Activated CD4-positive, alpha-beta T cell treated with anti-CD3 and anti-CD28 coated beads for 36 hours (primary cell): ENCODE measurements at regions not wholly inside any gene's neighbourhood (a gene's known extent, or its start where the extent isn't known, plus 50 kb on each side); places are given as distances from the start of the nearest gene placed in this dataset.
A peak's percentile ranks its signal among the peaks of the same experiment; 100 is the strongest.

Experiments
- ATAC-seq: fragments of 200-7000 bp; cut with Tn5 transposase; one replicate; pipeline ENCODE4 v1.10.0; 2021; ENCODE audit warnings: mild to moderate bottlenecking, moderate library complexity
- CTCF ChIA-PET: fragments of 350-600 bp; sonication (Branson Sonifier 250); formaldehyde crosslinking; loops from one replicate; lab custom pipeline; 2021; ENCODE audit warnings: antibody characterized with exemption; lab: Charles Lee
- POLR2A ChIA-PET: fragments of 350-600 bp; sonication (Branson Sonifier 250); formaldehyde crosslinking; loops from one replicate; lab custom pipeline; 2021; ENCODE audit warnings: antibody characterized with exemption, inconsistent platforms; lab: Charles Lee
- DNase-seq: peaks from one replicate; pipeline ENCODE4 v3.0.0-alpha.2; 2020
- H3K27ac Mint-ChIP-seq: one replicate; pipeline ENCODE4 v1.8.0; 2021; ENCODE audit warnings: mixed read lengths
- H3K27me3 Mint-ChIP-seq: one replicate; pipeline ENCODE4 v1.8.0; 2021; ENCODE audit warnings: mixed read lengths
- H3K36me3 Mint-ChIP-seq: one replicate; pipeline ENCODE4 v1.8.0; 2021; ENCODE audit warnings: low read depth, mixed read lengths
- H3K4me1 Mint-ChIP-seq: one replicate; pipeline ENCODE4 v1.8.0; 2021; ENCODE audit warnings: mixed read lengths
- H3K4me3 Mint-ChIP-seq: one replicate; pipeline ENCODE4 v1.8.0; 2021; ENCODE audit warnings: mild to moderate bottlenecking, moderate library complexity, mixed read lengths
- H3K9me3 Mint-ChIP-seq: one replicate; pipeline ENCODE4 v1.8.0; 2021; ENCODE audit warnings: low read depth, mixed read lengths
- intact Hi-C, 2 experiments: fragments of 100-400 bp; cut with DNase I in 1 of 2; cut with micrococcal nuclease in 1 of 2; formaldehyde crosslinking; loops; one replicate each; pipeline versions ENCODE4 v1.14.2 to v1.15.1; 2022 to 2024; cut with DNase I, micrococcal nuclease

DNA sequence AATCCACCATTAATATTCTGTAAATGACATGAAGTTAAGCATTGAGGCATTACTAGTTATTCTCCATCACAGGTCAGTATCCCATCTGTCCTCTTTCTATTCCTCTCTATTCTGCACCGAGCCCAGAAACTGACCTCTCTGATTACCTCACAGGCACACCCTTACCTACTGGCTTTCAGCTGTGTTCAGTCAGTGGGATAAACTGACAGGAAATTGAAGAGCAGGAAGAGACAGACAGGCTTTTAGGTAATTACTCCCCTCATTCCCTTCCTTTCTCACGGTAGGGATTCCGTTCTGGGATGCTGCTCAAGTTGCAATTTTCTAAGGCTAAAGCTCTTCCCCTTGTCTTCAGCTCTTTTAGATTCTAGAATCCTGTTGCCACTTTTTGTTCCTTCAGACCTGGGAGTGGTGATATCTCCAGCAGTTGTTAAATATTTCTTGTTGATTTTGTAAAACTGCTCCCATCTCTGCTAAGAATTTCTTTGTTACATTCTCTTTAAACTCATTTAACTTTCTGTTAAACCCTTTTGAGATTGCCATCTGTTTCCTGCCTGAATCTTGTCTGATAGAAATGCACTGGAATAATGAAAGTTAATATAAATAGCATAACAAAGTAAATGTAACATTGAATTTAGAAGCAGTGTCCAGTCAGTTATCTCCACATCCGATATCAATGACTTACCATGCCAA, 1063.4 kb downstream of the PLA2G4A start:
- no peak overlapping the region for H3K4me3 Mint-ChIP-seq
- no peaks in the 10 kb centered on the region for H3K27me3 Mint-ChIP-seq
- ChIA-PET POLR2A (no interaction called here), CTCF (no interaction called here)
- no peaks in the 10 kb centered on the region for H3K4me1 Mint-ChIP-seq
- H3K36me3 Mint-ChIP-seq: no peaks in the 10 kb centered on the region
- ATAC-seq (no peak), DNase-seq (no peak)
- no peak overlapping the region for H3K27ac Mint-ChIP-seq
- H3K9me3 Mint-ChIP-seq: peaks cover 9% of the 10 kb centered on the region
- intact Hi-C loops: no loop called here

- intact Hi-C loops: no loop called here
- Mint-ChIP-seq H3K9me3 (peaks cover 9% of the 10 kb centered on the region), H3K4me1 (no peaks in the 10 kb centered on the region), H3K36me3 (no peaks in the 10 kb centered on the region), H3K27ac (no peak overlapping the region), H3K4me3 (no peak overlapping the region), H3K27me3 (no peaks in the 10 kb centered on the region)
- CTCF ChIA-PET: no interaction called here
- DNase-seq (no peak), ATAC-seq (no peak)
- POLR2A ChIA-PET: no interaction called here
Measured at GRCh38 chr1:187892683-187893039, 1063.9 kb downstream of the PLA2G4A start.

GRCh38 chr1:187893471-187893870, 1064.7 kb downstream of the PLA2G4A start:
- Mint-ChIP-seq H3K27ac (no peak overlapping the region), H3K9me3 (peaks cover 9% of the 10 kb centered on the region), H3K36me3 (no peaks in the 10 kb centered on the region), H3K27me3 (no peaks in the 10 kb centered on the region), H3K4me1 (no peaks in the 10 kb centered on the region), H3K4me3 (no peak overlapping the region)
- ChIA-PET POLR2A (no interaction called here), CTCF (no interaction called here)
- intact Hi-C loops: no loop called here
- ATAC-seq (no peak), DNase-seq (no peak)

- no peaks in the 10 kb centered on the region for H3K4me1 Mint-ChIP-seq
- intact Hi-C loops: no loop called here
- ATAC-seq (peak; percentile 64), DNase-seq (peak; percentile 17)
- H3K9me3 Mint-ChIP-seq: peaks cover 9% of the 10 kb centered on the region
- ChIA-PET POLR2A (no interaction called here), CTCF (no interaction called here)
- no peaks in the 10 kb centered on the region for H3K27me3 Mint-ChIP-seq
- no peaks in the 10 kb centered on the region for H3K36me3 Mint-ChIP-seq
- H3K27ac Mint-ChIP-seq: no peak overlapping the region
- no peak overlapping the region for H3K4me3 Mint-ChIP-seq
Measured at GRCh38 chr1:187894349-187894748, 1065.6 kb downstream of the PLA2G4A start.

DNA sequence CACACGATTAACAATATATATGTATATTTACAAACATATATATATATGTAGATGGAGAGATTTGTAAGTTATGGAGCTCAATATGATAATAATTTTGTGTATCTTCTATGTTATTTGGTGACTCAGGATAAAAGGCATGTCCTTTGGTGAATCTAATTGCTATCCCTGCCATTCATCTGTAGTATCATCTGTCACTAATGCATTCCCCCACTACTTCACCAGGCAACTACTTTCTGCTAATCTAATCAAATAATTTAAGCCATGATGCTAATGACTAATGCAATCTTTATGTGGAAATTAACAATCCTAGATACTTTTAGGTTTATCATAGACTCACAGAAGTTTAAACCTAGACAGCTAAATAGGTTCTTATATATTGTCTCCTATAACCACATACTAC, 1074.5 kb downstream of the PLA2G4A start:
- no peak for ATAC-seq
- H3K27me3 Mint-ChIP-seq: no peaks in the 10 kb centered on the region
- intact Hi-C loops: no loop called here

GRCh38 chr1:187909382-187909781, 1080.6 kb downstream of the PLA2G4A start:
- Mint-ChIP-seq H3K4me1 (no peaks in the 10 kb centered on the region), H3K9me3 (no peaks in the 10 kb centered on the region), H3K4me3 (no peak overlapping the region), H3K27me3 (no peaks in the 10 kb centered on the region), H3K36me3 (no peaks in the 10 kb centered on the region), H3K27ac (no peak overlapping the region)
- POLR2A ChIA-PET: no interaction called here
- ATAC-seq (no peak), DNase-seq (no peak)
- CTCF ChIA-PET: no interaction called here
- intact Hi-C loops: no loop called here

More for the DNA sequence above, 1074.5 kb downstream of the PLA2G4A start:
- ChIA-PET CTCF (no interaction called here), POLR2A (no interaction called here)
- no peaks in the 10 kb centered on the region for H3K9me3 Mint-ChIP-seq
- H3K4me1 Mint-ChIP-seq: no peaks in the 10 kb centered on the region
- no peak overlapping the region for H3K4me3 Mint-ChIP-seq
- DNase-seq: no peak
- H3K36me3 Mint-ChIP-seq: no peaks in the 10 kb centered on the region
- H3K27ac Mint-ChIP-seq: no peak overlapping the region

- Mint-ChIP-seq H3K36me3 (no peaks in the 10 kb centered on the region), H3K4me3 (no peak overlapping the region), H3K9me3 (peaks cover 3% of the 10 kb centered on the region), H3K27me3 (no peaks in the 10 kb centered on the region), H3K4me1 (no peaks in the 10 kb centered on the region), H3K27ac (no peak overlapping the region)
- ChIA-PET POLR2A (no interaction called here), CTCF (no interaction called here)
- no peak for DNase-seq
- ATAC-seq: no peak
- intact Hi-C loops: no loop called here
Measured at GRCh38 chr1:187911820-187912219, 1083.1 kb downstream of the PLA2G4A start.

DNA sequence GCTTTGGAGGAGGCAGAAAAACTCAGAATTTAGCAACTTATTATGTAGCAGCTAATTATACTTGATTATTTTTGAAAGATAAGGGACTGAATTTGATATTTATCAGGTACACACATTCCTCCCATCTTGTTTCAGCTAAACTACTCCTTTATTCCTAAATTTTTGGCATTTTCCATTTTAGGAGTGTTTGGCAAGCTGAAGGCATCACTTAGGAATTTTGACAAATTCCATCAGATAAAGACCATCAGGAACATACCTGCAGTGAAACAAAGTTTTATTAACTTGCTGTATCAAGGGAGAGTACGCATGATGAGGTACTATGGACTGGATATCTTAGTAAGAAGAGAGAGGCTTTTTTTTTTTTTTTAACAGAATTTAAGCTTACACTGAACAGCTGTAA, 1092.2 kb downstream of the PLA2G4A start:
- intact Hi-C loops: no loop called here
- no peaks in the 10 kb centered on the region for H3K27me3 Mint-ChIP-seq
- no peak for ATAC-seq

DNA sequence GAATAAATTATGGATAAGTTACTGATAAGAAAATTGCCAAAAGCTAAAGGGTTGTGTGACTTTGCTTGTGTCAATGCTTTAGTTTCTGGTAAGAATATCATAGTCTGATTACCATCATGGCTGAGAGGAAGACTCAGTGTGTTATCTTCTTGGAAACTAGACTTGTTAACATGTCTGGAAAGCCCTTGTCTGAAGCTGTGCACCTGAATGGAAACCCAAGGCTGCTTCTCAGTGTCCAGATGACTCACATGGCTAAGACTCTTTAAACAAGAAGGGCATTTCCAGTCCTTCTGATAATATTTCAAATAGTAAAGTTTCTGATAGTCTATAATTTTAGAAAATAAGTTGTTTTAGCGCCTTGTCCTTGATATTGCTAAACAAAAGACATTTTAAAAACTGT, 1092.7 kb downstream of the PLA2G4A start:
- CTCF ChIA-PET: no interaction called here
- Mint-ChIP-seq H3K27me3 (no peaks in the 10 kb centered on the region), H3K27ac (no peak overlapping the region), H3K9me3 (peaks cover 7% of the 10 kb centered on the region), H3K4me1 (no peaks in the 10 kb centered on the region), H3K4me3 (no peak overlapping the region), H3K36me3 (no peaks in the 10 kb centered on the region)
- ATAC-seq (no peak), DNase-seq (no peak)
- POLR2A ChIA-PET: no interaction called here
- intact Hi-C loops: no loop called here

More for the DNA sequence above, 1092.2 kb downstream of the PLA2G4A start:
- CTCF ChIA-PET: no interaction called here
- Mint-ChIP-seq H3K4me3 (no peak overlapping the region), H3K27ac (no peak overlapping the region), H3K36me3 (no peaks in the 10 kb centered on the region), H3K4me1 (no peaks in the 10 kb centered on the region), H3K9me3 (peaks cover 7% of the 10 kb centered on the region)
- no peak for DNase-seq
- POLR2A ChIA-PET: no interaction called here

DNA sequence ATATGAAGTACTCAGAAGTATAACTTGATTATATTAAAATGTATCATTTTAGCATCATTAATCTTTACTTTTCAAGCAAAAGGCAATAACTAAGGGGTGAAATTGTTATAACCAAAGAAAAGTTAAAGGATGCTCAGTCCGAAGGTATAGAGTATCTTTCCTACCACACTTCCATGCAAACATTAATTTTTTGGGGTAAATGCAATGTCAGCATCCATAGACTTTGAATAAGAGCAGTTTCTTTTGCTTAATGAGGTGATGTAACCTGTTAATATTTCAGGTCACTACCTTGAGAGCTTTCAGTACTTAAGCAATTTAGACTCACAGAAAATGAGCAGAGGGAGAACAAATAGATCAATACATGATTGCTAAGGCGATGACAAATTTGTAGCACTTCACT, 1093.5 kb downstream of the PLA2G4A start:
- POLR2A ChIA-PET: no interaction called here
- Mint-ChIP-seq H3K27me3 (no peaks in the 10 kb centered on the region), H3K4me1 (no peaks in the 10 kb centered on the region), H3K4me3 (no peak overlapping the region), H3K9me3 (peaks cover 4% of the 10 kb centered on the region), H3K36me3 (no peaks in the 10 kb centered on the region), H3K27ac (no peak overlapping the region)
- DNase-seq (no peak), ATAC-seq (no peak)
- CTCF ChIA-PET: no interaction called here
- intact Hi-C loops: no loop called here

GRCh38 chr1:187924252-187924651, 1095.5 kb downstream of the PLA2G4A start:
- no peak overlapping the region for H3K4me3 Mint-ChIP-seq
- DNase-seq: no peak
- POLR2A ChIA-PET: no interaction called here
- H3K9me3 Mint-ChIP-seq: peaks cover 4% of the 10 kb centered on the region
- no peaks in the 10 kb centered on the region for H3K4me1 Mint-ChIP-seq
- H3K27me3 Mint-ChIP-seq: no peaks in the 10 kb centered on the region
- no peaks in the 10 kb centered on the region for H3K36me3 Mint-ChIP-seq
- ATAC-seq: no peak
- CTCF ChIA-PET: no interaction called here
- H3K27ac Mint-ChIP-seq: no peak overlapping the region
- intact Hi-C loops: no loop called here

DNA sequence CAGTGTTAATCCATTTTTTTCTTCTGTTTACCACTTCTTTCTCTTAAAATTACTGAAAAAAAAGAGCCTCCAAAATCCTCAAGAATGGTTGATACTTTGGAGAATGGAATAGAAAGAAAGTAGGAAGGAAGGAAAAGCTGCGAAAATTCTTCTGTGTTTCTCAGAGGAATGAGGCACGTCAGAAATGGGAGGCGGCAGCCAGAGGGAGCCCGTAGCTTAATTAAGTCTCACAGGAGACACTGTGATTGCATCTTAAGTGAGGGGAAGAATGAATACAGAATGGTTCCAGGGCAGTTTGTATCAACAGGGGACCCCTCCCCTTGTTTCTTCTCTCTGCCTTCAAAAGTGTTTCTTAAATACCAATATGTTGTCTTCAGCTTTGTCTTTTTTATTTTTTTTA, 1099.5 kb downstream of the PLA2G4A start:
- ChIA-PET POLR2A (no interaction called here), CTCF (interaction anchor here (1.0 to 1.2 kb wide), 2 partner anchors 10 kb away, joined by 3 read pairs; no protein-coding TSS in a partner anchor)
- Mint-ChIP-seq H3K27ac (no peak overlapping the region), H3K27me3 (no peaks in the 10 kb centered on the region), H3K4me3 (no peak overlapping the region), H3K9me3 (peaks cover 4% of the 10 kb centered on the region), H3K36me3 (no peaks in the 10 kb centered on the region), H3K4me1 (no peaks in the 10 kb centered on the region)
- no peak for ATAC-seq
- intact Hi-C loops: no loop called here
- DNase-seq: no peak
